Inferior parietal cortex (tissue), 1 donor: ENCODE measurements at regions not wholly inside any gene's neighbourhood (a gene's known extent, or its start where the extent isn't known, plus 50 kb on each side); places are given as distances from the start of the nearest gene placed in this dataset.

Experiments
- DNase-seq: peaks from one replicate; pipeline ENCODE4 v3.0.0-alpha.2; 2016; ENCODE audit errors: extremely low spot score

DNA sequence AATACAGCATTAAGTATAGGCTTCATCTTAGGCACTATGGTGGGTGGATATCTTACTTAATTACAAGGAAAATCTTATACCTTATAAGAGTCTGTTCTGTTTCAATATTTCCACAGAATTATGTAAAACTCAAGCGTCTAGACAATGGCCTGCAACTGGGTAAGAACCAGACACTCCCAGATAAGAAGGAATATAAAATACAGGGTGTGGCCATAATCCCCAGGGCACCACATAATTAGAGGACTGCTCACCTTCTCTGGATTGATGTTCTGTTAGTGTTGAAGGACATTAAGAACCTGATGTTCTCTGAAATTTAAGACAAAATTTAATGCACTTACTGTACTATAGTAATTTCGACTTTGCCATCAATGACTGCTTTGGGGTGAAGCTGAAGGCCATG, 198.2 kb upstream of the ARSJ start:
- DNase-seq = no peak

DNA sequence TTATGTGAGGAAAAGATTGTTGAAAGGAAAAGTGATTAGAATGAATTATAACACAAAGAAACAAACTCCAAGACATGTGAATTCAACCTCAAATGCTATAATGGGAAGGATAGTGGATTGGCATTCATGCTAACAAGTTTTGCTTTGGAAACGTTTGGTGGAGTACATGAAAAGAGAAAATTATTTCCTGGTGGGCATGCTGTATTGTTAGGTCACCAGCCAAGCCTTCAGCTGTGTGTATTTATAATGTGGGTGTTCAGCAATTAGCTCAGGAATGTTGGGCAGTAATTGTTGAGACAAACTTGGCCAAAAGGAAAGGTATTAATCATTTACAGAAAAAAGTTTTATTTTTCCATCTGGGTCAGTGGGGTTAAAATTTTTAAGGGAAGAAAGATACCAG, 198.9 kb upstream of the ARSJ start:
- DNase-seq = no peak

- DNase-seq = no peak
Measured at GRCh38 chr4:114180481-114180880, 201.0 kb upstream of the ARSJ start.

DNA sequence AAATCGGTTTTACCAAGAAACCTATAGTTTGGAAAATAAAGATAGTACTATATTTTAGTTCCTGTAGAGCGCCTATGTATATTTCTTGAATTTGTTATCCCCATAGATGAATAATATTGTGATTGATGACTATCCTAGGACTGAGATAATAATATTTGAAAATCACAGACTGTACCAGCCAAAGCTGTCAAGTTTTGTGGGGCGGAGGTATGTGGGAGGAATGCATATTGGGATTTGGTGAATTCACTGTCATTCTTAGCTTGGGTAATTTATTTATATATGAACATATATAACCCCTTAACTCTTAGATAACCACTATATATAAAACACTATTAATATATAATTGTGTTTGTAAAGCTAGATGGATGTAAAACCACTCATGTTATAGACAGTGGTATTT, 205.5 kb upstream of the ARSJ start:
- no peak for DNase-seq

GRCh38 chr4:114187592-114187991, 208.1 kb upstream of the ARSJ start:
- no peak for DNase-seq

DNA sequence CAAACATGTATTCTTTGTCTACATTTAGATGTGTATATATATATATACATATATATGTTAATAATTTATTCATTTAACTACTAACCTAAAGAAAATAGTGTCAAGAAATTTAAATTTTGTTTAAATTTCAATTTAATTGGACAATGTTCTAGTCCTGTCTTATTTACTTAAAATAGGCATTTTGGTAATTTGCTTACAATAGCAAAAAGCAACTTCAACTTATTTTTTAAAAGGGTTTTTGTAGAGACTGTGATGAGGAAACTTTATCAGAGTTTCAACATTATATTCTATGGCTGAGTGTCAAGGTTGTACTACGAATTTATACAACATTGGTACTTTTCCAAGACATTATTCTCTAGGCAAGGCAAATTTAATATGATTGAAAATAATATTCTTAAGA, 212.0 kb upstream of the ARSJ start:
- no peak for DNase-seq

DNA sequence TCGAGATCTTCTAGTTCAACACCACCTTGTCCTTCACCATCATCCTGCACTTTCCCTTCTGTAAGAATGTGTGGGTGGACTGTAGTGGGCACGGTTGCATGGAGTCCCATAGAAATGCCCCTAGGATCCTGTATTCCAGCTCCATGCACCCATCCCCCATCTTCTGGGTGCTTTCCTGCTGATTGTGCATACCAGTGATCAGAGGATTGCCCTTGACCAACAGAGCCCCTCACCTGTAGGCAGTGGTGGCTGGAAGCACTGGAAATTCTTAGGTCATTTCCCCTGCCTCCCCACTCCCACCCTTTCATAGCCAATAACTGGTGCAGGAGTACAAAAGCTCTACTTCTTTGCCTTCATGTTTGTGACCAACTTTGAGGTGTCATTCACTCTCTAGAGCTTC, 213.4 kb upstream of the ARSJ start:
- no peak for DNase-seq

DNA sequence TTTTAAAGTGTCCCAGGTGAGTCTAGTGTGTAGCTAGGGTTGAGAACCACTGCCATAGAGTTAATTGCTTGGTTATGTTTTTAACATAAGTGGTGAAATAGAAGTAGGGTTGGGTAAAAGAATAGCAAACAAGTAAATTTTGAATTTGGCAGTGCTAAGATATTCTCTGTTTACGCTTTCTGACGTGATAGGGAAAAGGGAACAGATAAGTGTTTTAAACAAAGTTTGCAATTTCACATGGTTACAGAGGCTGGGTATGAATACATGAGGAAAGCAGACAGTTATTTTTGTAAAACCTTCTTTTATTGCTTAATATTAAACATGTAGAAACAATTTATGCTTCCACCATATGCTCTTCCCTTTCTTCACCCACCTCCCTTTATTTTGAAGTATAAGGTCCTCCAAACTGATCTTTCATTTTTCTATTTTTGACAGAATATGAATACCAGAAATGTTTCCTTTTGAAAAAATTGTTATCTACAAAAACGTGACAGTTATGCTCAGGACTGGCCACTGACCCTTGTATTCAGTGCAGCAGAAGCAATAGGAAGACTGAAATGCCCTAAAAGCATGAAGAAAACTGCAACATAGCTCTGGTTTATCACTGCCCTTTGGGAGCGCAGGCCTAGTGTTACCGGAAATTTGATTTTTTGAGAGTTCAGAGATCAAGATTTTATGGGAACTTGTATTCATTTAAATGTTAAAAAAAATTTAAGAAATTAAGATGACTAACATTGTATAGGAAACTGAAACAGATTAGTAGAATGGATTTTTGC, 214.4 kb upstream of the ARSJ start:
- DNase-seq = no peak

DNA sequence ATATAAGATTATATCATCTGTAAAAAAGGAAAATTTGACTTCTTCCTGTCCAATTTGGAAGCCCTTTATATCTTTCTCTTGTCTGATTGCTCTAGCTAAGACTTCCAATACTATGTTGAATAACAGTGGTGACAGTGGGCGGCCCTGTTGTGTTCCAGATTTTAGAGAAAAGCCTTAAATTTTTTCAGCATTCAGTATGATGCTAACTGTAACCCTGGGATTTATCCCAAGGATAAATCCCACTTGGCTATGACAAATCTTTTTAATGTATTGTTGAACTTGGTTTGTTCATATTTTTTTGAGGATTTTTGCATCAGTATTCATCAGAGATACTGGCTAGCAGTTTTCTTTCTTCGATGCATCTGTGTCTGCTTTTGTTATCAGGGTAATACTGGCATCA, 217.2 kb upstream of the ARSJ start:
- DNase-seq = no peak

GRCh38 chr4:114200026-114200425, 220.6 kb upstream of the ARSJ start:
- no peak for DNase-seq

DNA sequence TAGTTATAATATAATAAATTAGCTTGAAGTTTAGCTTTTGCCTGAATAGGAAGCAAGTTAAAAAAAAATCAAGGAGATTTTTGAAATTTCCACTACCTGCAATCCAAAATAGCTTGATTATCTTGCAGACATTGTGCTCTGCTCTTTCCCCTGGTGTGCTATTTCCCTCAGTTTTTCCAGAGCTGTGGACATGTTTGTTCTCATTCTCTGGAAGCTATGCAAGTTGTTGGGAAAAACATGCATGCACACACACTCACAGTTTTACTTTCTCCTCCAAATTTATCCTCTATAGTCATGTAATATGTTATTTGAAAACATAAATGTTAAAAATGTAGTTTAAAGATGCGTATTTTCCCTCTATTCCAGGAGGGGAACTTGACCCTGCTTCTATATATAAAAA, 225.8 kb upstream of the ARSJ start:
- no peak for DNase-seq

DNA sequence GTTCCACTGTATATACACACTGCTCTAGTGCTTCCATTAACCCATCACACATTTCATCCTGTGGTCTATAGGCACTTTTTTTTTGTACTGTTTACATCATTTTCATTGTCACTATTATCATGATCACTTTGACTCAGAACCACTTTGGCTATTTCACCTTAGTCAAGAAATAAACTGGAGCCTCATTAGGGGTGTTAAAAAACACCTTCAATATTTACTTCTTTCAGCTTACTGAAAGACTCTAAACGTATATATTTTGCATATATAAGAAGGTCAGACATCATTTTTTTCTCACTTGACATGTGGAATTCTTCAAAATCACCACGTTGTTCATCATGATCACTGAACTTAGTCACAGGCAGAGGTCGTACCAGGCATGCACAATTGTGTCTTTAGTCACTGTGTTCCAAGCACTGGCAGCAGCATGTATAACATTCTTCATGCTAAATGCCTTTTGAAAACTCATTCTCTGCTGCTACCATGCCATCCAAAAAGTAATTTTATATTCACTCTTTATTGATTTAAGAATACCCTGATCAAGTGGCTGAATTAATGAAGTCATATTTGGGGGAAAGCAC, 229.2 kb upstream of the ARSJ start:
- no peak for DNase-seq

DNA sequence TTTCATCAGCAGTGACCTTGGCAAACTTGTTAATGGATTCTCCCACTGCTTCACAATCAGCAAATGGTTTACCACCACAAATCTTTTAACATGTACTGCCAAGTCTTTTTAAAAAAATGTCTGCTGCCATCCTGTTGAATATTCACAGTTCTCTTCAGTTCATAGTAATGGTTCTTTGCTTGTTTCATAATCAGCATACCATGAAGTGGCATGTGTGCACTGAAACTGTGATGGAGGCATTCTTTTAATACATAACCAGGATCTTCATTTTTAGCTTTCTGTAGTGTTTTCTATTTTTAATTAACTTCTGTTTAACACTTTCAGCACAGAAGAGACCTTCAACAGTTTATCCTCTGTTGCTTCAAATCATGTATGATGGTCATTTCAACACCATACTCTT, 230.1 kb upstream of the ARSJ start:
- DNase-seq = no peak

DNA sequence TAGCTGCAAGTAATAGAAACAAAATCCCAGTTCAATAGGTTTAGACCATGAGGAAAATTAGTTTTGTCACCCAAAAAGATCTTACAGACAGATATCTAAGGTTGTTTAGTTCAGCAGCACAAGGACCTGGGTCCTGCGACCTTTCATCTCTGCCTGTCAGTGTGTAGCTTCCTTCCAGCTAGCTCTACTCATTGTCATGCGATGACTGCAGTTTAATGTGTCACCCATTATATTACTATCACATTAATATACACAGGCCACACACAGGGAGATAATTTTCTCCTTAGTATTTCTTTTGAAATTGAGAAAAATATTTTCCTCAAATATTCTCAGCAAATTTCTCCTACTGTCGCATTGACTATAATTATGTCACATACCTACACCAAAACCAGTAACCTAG, 232.1 kb upstream of the ARSJ start:
- DNase-seq = no peak

DNA sequence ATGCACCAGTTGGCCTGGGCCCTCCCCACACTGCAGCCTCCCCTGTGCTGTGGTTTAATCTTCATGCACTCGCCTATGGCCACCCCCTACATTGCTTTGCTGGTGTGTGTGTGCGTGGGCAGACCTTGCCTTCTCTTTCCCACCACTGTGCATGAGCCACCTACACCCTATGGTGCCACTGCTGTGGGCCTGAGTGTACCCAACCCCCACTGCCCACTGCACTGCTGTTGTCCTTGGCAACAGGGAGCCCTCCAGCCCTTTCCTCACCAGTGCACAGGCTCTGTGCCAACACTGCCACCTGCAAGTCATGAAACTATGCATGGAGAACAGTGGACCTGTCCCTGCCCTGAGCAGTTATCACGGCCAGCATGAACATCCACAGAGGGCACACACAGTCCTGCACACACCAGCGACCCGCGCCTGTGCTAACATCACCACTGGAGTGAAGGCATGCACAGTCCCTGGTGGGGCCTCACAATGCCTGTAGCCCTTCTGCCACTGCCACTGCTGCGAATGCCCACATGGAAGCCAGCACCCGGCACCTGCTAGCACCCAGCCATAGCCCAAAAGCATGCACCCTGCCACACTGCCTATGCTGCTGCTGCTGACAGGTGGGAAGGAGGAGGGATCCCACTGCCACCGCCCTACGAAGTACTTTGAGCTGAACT, 237.8 kb upstream of the ARSJ start:
- no peak for DNase-seq

DNA sequence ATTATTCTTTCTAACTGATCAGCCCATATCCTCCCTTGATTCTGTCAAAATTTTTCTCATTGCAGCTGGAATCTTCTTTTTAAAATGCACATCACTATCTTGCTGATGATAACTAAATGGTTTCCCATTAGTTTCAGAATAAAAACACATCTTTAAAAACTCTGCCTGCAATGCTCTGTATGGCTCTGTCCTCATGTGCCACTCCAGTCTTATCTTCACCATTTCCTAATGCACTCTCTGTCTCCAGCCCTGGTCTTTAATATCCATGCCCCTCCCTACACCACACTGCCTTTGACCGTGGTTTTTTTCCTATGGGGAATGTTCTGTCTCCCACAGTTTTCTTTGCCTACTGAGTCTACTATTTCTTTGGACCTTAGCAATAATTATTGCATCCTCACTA, 244.1 kb upstream of the ARSJ start:
- no peak for DNase-seq

GRCh38 chr4:114225436-114225835, 246.0 kb upstream of the ARSJ start:
- DNase-seq = no peak

- DNase-seq = no peak
Measured at GRCh38 chr4:114226179-114226578, 246.7 kb upstream of the ARSJ start.

- DNase-seq = no peak
Measured at GRCh38 chr4:114226968-114227760, 247.7 kb upstream of the ARSJ start.

GRCh38 chr4:114229706-114230105, 250.3 kb upstream of the ARSJ start:
- DNase-seq = peak; percentile 5

DNA sequence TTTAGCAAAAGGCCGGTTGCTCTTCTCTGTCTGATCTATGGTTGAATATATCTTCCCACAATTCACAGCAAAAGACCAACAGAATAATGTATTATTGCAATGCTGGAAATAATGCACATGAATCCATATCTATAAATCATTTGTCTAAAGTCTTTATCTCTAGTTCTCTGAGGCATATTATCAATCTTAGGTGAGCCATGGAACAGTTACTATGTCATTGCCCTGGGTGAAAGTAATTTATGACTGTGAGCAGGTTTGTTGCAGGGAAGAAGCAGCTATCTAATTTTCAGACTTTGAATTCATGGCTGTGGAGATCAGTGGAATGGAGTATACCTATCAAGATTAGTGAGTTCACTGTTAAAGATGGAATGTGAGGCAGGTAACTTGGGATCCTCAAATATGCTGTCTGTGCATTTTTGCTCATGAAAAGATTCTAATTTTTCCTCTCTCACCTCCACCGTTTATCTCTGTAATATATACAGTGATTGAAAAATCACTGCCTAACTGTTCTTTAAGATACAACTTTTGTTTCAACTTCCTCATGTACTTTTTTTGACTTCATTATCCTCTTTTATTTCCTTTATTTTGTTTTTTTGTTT, 256.8 kb upstream of the ARSJ start:
- DNase-seq = no peak

DNA sequence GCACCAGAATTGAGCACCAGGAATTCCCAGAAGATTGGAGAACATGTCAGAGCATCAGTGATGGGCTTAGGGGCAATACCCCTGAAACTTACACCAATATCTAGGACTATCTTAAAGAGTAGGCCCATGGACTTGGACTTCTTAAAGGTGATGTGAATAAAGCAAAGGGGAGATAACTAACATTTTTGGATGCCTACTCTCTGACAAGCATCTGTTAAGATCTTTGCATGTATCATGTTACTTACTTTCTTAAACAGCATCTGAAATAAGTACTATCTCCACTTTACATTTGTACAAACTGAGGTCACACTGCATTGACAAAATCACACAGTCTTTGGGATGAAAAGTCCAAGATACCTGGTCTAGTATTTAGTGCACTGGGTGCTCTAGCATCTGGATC, 258.6 kb upstream of the ARSJ start:
- no peak for DNase-seq
